ENCODE measurements at regions not wholly inside any gene's neighbourhood (a gene's known extent, or its start where the extent isn't known, plus 50 kb on each side); places are given as distances from the start of the nearest gene placed in this dataset.

DNA sequence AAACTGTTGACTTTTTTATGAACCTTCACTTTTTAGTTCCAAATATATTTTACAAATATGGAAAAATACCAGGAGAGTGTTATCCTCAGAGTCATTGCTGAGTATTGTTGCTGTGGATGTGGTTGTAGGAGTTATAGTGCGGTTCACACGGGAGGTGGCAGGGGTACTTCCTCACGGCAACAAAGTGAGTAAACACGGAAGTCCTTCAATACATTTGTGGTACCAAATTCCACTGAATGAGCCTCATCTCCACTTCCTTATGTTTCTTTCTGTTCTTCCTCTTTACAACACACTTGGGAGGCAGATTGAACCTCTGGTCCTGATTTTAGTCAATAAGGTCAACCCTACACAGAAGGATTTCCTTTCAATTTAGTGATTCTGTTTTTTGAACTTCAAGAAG lies 371.8 kb downstream of the BTBD3 start:
- Mint-ChIP-seq H3K27me3 (no peaks in the 10 kb centered on the region), H3K9me3 (peaks cover 20% of the 10 kb centered on the region), H3K36me3 (no peaks in the 10 kb centered on the region), H3K4me1 (no peaks in the 10 kb centered on the region), H3K4me3 (no peak overlapping the region), H3K27ac (no peak overlapping the region)

DNA sequence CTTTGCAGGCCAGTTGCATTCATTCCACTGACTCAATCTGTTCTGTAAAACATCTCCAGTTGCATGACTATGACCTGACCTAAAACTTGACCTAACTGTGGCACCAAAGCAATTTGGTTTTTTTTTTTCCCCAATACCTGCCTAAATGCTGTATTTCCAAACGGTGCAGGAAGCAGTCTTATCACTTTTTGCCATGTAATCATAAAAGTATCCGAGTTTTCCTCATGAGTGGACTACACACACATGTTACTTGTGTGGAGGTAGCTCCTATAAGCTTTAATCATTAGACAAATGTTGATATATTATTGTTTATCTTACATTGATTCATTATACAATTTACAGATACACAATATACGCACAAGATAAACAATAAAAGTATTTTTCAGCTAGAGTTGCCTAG lies 373.7 kb downstream of the BTBD3 start:
- Mint-ChIP-seq H3K4me1 (no peaks in the 10 kb centered on the region), H3K36me3 (no peaks in the 10 kb centered on the region), H3K9me3 (peaks cover 23% of the 10 kb centered on the region), H3K27ac (no peak overlapping the region), H3K27me3 (no peaks in the 10 kb centered on the region), H3K4me3 (no peak overlapping the region)

GRCh38 chr20:12293900-12294299 lies 376.2 kb downstream of the BTBD3 start:
- Mint-ChIP-seq H3K27me3 (no peaks in the 10 kb centered on the region), H3K27ac (no peak overlapping the region), H3K36me3 (no peaks in the 10 kb centered on the region), H3K4me3 (no peak overlapping the region), H3K4me1 (no peaks in the 10 kb centered on the region), H3K9me3 (peaks cover 38% of the 10 kb centered on the region)

- Mint-ChIP-seq H3K4me1 (no peaks in the 10 kb centered on the region), H3K9me3 (peaks cover 33% of the 10 kb centered on the region)
These were observed 377.0 kb downstream of the BTBD3 start for GRCh38 chr20:12294678-12295077.

DNA sequence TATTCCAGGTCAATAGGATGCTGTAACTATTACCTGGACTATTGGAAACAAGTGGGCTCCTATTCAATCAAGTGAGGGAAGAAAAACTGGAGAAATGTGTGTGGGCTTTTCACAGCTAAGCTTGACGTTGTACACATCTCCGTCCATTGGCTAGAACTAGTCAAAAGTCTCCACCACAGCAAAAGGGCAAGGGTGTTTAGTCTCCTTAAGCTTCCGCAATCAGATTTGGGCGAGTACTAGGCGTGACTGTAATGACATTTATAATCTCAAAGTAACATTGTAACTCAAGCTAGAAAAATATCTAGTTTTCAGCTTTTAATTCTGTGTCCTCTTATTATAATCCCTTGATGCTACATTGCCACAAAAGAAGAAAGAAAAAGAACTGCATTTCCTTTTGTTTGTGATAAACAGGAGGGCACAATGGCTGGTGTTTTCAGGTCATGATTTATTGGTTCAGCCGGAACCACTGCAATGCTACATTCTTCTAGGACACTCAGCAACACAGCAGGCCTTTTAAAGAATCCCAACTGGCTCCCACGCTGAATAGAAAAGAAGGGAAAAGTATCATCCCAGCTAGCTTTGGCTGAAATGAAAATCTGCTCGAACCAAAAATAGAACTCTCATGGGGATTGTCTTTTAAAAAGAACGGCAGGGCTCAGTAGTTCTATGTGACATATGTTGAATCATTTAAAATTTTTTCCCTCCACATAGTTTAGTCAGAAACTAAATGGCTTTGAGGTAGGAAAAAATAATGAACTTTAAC lies 387.7 kb downstream of the BTBD3 start:
- Mint-ChIP-seq H3K4me1 (no peaks in the 10 kb centered on the region), H3K27me3 (no peaks in the 10 kb centered on the region), H3K27ac (no peak overlapping the region), H3K36me3 (no peaks in the 10 kb centered on the region), H3K9me3 (peaks cover 13% of the 10 kb centered on the region), H3K4me3 (no peak overlapping the region)

More at GRCh38 chr20:12294678-12295077, 377.0 kb downstream of the BTBD3 start:
- H3K4me3 Mint-ChIP-seq = no peak overlapping the region
- H3K27me3 Mint-ChIP-seq = no peaks in the 10 kb centered on the region
- no peaks in the 10 kb centered on the region for H3K36me3 Mint-ChIP-seq
- H3K27ac Mint-ChIP-seq = no peak overlapping the region

- H3K27me3 Mint-ChIP-seq = no peaks in the 10 kb centered on the region
- H3K27ac Mint-ChIP-seq = no peak overlapping the region
- H3K36me3 Mint-ChIP-seq = no peaks in the 10 kb centered on the region
- no peaks in the 10 kb centered on the region for H3K4me1 Mint-ChIP-seq
- H3K4me3 Mint-ChIP-seq = no peak overlapping the region
- H3K9me3 Mint-ChIP-seq = peaks cover 13% of the 10 kb centered on the region
These were observed 388.4 kb downstream of the BTBD3 start for GRCh38 chr20:12306107-12306506.

DNA sequence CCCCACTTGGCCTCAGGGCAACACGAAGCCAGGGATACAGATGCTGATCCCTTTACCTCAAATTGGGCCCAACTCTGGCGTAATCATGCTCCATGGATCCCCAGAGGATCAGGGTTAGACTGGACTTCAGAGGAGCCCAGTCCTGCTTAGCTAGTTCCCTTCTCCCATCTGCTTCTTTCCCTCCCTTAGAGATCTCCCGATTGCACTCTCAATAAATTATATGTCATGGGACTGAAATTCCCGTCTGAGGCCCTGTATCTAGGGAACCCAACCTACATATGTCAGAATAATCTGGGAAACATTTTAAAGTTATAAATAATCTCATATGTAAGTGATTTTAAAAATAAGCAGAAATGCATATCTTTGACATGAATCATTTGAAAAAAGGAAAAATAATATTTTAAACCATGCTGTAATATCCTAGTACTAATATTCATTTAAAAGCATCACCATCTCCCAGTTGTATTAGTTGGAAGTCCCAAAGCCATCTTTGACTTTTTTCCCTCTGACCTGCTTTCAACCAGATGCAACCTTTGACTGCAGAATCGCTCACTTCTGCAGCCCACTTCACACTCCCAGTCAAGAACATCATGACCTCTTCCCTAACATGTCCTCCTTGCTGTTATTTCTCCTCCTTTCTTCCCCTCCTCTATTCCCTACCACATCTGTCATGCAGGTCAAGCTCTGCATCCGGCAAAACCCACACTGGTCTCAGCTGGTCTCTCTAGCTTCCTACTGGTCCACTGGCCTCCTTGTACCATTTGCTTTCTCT lies 393.6 kb downstream of the BTBD3 start:
- no peaks in the 10 kb centered on the region for H3K4me1 Mint-ChIP-seq
- peaks cover 13% of the 10 kb centered on the region for H3K9me3 Mint-ChIP-seq
- no peak overlapping the region for H3K4me3 Mint-ChIP-seq
- no peak overlapping the region for H3K27ac Mint-ChIP-seq
- H3K36me3 Mint-ChIP-seq = no peaks in the 10 kb centered on the region
- H3K27me3 Mint-ChIP-seq = no peaks in the 10 kb centered on the region

GRCh38 chr20:12315652-12316051 lies 398.0 kb downstream of the BTBD3 start:
- H3K27ac Mint-ChIP-seq = no peak overlapping the region
- no peaks in the 10 kb centered on the region for H3K36me3 Mint-ChIP-seq
- H3K4me1 Mint-ChIP-seq = no peaks in the 10 kb centered on the region
- H3K27me3 Mint-ChIP-seq = no peaks in the 10 kb centered on the region
- H3K9me3 Mint-ChIP-seq = no peaks in the 10 kb centered on the region
- no peak overlapping the region for H3K4me3 Mint-ChIP-seq

GRCh38 chr20:12316794-12317193 lies 399.1 kb downstream of the BTBD3 start:
- Mint-ChIP-seq H3K27me3 (no peaks in the 10 kb centered on the region), H3K36me3 (no peaks in the 10 kb centered on the region)

GRCh38 chr20:12317433-12317832 lies 399.7 kb downstream of the BTBD3 start:
- H3K4me3 Mint-ChIP-seq = no peak overlapping the region
- H3K36me3 Mint-ChIP-seq = no peaks in the 10 kb centered on the region
- H3K27ac Mint-ChIP-seq = no peak overlapping the region
- no peaks in the 10 kb centered on the region for H3K4me1 Mint-ChIP-seq
- H3K27me3 Mint-ChIP-seq = no peaks in the 10 kb centered on the region
- H3K9me3 Mint-ChIP-seq = no peaks in the 10 kb centered on the region

More at GRCh38 chr20:12316794-12317193, 399.1 kb downstream of the BTBD3 start:
- H3K4me3 Mint-ChIP-seq = no peak overlapping the region
- H3K9me3 Mint-ChIP-seq = no peaks in the 10 kb centered on the region
- no peaks in the 10 kb centered on the region for H3K4me1 Mint-ChIP-seq
- H3K27ac Mint-ChIP-seq = no peak overlapping the region

- Mint-ChIP-seq H3K36me3 (no peaks in the 10 kb centered on the region), H3K4me1 (no peaks in the 10 kb centered on the region), H3K9me3 (no peaks in the 10 kb centered on the region), H3K4me3 (no peak overlapping the region), H3K27ac (no peak overlapping the region), H3K27me3 (no peaks in the 10 kb centered on the region)
These were observed 400.4 kb downstream of the BTBD3 start for GRCh38 chr20:12318043-12318442.

- Mint-ChIP-seq H3K9me3 (no peaks in the 10 kb centered on the region), H3K4me1 (no peaks in the 10 kb centered on the region), H3K36me3 (no peaks in the 10 kb centered on the region), H3K4me3 (no peak overlapping the region), H3K27ac (no peak overlapping the region), H3K27me3 (no peaks in the 10 kb centered on the region)
These were observed 404.0 kb downstream of the BTBD3 start for GRCh38 chr20:12321736-12322135.

DNA sequence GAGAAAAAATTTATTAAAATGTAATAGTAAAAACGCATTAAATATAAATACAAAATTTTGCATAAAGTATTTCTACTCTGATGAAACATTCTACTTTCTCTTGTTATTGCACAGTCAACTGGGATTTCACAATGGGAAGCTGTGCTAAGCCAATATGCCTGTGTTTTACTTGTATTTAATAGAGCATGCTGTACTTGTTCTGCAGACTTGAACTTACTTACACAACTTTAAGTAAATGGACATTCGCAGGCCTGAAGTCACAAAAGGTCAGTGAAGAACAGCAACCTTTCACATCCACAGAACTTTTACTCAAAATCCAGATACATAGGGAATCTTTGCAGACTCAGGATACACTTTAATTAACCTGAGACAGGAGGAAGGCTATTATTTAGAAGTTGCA lies 409.5 kb downstream of the BTBD3 start:
- no peaks in the 10 kb centered on the region for H3K36me3 Mint-ChIP-seq
- H3K9me3 Mint-ChIP-seq = peaks cover 12% of the 10 kb centered on the region
- no peaks in the 10 kb centered on the region for H3K4me1 Mint-ChIP-seq
- no peak overlapping the region for H3K27ac Mint-ChIP-seq
- no peak overlapping the region for H3K4me3 Mint-ChIP-seq
- H3K27me3 Mint-ChIP-seq = no peaks in the 10 kb centered on the region

DNA sequence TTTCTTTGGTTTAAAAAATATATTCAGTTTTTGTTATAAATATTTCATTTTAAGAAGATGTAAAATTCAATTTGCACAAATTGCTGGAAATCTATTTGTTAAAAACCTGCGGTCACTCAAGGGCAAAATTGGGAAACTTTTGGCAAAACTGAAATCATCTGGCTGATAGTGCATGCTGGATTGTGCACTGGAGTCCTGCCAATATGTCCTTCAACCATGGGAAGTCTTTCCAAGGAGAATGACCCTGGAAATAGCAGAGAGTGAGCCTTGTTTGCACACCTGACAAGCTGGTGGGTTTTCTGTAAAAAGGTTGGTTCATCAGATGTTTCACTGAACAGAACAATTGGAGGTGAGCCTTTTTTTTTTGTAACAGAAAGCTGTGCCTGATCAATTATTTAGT lies 413.5 kb downstream of the BTBD3 start:
- no peak overlapping the region for H3K4me3 Mint-ChIP-seq

GRCh38 chr20:12337601-12338000 lies 419.9 kb downstream of the BTBD3 start:
- Mint-ChIP-seq H3K27ac (no peak overlapping the region), H3K4me1 (no peaks in the 10 kb centered on the region), H3K36me3 (no peaks in the 10 kb centered on the region), H3K4me3 (no peak overlapping the region), H3K27me3 (no peaks in the 10 kb centered on the region), H3K9me3 (no peaks in the 10 kb centered on the region)

More for the DNA sequence above, 413.5 kb downstream of the BTBD3 start:
- H3K36me3 Mint-ChIP-seq = no peaks in the 10 kb centered on the region
- no peaks in the 10 kb centered on the region for H3K27me3 Mint-ChIP-seq
- peaks cover 12% of the 10 kb centered on the region for H3K9me3 Mint-ChIP-seq
- H3K4me1 Mint-ChIP-seq = no peaks in the 10 kb centered on the region
- no peak overlapping the region for H3K27ac Mint-ChIP-seq

DNA sequence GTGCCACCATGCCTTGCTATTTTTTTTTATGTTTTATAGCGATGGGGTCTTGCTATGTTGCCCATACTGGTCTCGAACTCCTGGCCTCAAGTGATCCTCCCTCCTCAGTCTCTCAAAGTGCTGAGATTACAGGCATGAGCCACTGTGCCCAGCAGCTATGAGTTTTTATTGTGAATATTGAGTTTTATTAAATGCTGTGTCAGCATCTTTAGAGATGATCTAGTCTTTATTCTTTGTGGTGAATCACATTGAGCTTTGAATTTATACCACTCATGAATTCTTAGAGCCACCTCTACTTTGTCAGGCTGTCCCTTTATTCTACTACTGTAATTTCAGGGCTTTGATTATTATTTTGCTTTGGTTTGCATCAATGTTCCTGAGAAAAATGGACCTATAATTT lies 428.3 kb downstream of the BTBD3 start:
- Mint-ChIP-seq H3K36me3 (no peaks in the 10 kb centered on the region), H3K9me3 (no peaks in the 10 kb centered on the region), H3K4me1 (no peaks in the 10 kb centered on the region), H3K4me3 (no peak overlapping the region), H3K27me3 (no peaks in the 10 kb centered on the region), H3K27ac (no peak overlapping the region)

Data from activated naive CD4-positive, alpha-beta T cell treated with anti-CD3 and anti-CD28 coated beads, Interleukin-2, amount 50 U/mL, for 24 hours (primary cell).